Central memory CD4-positive, alpha-beta T cell (primary cell): ENCODE measurements at regions not wholly inside any gene's neighbourhood (a gene's known extent, or its start where the extent isn't known, plus 50 kb on each side); places are given as distances from the start of the nearest gene placed in this dataset.

Experiments
- DNase-seq: peaks from one replicate; pipeline ENCODE4 v3.0.0; 2022

DNA sequence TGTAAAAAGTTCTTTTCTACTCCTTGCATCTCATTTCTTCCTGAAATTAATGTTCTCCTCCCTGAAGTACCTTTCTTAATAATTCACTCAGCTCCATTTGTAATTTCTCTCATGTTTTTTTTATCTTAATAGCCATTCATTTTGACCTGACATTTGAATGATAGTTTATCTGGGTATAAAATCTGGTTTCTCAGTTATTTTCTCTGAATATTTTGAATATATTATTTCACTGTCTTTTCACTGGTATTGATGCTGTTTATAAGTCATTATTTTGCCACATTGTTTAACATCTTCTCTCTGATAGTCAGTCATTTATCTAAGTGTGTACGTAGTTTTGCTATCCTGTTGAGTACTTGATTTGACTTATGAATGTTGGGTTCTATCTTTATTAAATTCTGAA lies 68.8 kb upstream of the ARHGAP18 start:
- DNase-seq: no peak

DNA sequence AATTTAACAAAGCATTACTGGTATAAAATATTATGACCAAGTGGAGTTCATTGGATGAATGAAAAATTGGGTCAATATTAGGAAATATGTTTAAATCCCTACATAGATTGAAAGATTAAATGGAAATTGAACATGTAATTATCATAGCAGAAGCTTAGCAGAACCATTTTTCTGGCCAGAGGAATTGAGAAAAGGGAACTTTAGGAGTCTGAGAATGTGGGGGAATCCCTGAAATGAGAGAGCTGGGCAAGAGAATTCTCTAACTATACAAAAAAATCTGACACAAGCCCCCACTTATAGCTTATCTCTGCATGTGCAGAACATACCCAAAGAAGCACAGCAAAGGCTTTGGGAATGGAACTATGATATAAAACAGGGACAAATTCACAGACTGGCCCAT lies 67.4 kb upstream of the ARHGAP18 start:
- DNase-seq: no peak

DNA sequence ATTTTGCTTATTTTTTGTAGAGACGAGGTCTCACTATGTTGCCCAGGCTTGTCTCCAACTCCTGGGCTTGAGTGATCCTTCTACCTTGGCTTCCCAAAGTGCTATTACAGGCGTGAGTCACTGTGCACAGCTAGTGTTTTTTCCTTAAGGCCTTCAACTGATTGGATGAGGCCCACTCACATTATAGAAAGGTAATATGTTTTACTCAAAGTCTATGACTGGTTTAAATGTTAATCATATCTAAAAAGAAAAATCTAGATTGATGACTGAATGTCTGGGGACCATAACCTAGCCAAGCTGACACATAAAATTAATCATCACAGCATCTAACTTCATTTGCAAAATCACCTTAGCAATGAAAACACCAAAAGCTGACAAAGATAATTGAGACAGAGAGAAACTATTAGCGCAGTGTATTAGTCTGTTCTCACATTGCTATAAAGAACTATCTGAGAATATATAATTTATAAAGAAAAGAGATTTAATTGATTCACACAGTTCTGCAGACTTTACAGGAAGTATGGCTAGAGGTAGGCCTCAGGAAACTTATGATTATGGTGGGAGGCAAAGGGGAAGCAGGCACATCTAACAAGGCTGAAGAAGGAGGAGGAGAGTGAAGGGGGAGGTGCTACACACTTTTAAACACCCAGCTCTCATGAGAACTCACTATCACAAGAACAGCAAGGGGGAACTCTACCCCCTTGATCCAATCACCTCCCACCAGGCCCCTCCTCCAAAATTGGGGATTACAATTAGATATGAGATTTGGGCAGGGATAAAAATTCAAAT lies 66.8 kb upstream of the ARHGAP18 start:
- no peak for DNase-seq

DNA sequence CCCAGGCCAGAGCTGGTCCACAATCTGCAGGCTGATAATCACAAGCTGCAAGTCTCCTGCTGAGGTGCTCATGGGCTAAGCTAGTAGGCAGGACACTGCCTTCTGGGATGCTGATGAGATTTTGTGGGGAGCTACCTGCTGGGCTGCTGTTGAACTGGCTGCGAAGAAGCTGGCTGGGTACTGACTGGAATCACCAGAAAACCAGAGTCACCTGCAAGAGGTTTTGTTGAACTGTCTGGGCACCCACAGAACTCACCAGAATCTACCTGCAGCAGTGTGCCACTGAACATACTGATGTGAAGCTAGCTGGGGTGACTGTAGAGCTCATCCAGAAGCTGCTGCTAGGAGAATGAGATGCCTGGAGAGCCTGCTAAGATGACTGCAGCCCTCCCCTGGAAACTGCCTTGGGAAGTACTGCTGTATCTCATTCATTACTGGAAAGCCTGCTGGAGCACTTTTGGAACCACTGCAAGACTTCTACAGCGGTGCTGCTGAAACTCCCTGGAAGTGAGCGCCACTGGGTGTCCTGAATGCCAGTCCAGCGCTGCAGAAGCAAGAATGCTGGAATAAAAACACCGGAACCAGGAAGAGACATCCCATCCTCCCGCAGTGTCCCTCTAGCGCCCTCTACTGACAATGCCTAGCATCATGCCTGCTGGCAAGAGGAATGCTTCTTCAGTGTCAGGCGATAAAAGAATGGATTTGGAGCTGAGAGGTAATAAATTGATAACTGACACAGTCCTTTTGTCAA lies 64.9 kb upstream of the ARHGAP18 start:
- DNase-seq: peak; percentile 36

DNA sequence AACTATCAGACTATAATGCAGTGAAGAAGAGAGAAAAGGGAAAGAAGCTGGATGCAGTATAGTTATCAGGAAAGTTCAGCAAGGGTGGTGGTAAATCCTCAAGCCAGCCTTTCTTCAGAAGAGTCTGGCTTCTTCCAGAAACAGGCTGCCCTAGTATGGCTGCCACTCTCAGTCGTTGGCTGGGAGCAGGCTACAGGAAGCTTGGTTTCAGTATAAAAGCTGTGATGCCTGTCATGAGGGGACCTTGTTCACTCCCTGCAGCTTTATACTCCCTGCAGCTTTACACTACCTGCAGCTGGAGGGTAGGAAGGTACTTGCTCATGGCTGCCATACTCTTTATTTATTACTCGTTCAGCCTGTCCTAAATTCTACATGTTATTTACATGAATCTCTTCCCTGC lies 63.3 kb upstream of the ARHGAP18 start:
- no peak for DNase-seq

DNA sequence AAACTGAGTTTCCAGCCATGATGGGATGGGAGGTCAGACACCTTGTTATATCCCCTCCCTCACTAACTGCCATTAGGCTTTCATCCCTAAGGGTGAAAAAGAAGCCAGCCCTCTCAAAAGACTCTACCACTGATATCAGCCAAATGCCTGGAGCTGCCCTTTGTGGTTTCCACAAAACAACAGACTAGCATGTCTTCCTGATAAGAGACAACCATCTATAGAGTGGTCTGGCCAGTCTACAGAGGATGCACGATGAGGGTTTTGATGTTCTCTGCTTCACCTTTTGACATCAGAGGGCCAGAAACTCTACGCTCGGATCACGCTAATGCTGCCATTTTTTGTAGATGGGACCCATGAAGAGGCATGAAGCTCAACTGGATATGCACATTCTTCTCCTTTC lies 61.7 kb upstream of the ARHGAP18 start:
- DNase-seq: no peak

DNA sequence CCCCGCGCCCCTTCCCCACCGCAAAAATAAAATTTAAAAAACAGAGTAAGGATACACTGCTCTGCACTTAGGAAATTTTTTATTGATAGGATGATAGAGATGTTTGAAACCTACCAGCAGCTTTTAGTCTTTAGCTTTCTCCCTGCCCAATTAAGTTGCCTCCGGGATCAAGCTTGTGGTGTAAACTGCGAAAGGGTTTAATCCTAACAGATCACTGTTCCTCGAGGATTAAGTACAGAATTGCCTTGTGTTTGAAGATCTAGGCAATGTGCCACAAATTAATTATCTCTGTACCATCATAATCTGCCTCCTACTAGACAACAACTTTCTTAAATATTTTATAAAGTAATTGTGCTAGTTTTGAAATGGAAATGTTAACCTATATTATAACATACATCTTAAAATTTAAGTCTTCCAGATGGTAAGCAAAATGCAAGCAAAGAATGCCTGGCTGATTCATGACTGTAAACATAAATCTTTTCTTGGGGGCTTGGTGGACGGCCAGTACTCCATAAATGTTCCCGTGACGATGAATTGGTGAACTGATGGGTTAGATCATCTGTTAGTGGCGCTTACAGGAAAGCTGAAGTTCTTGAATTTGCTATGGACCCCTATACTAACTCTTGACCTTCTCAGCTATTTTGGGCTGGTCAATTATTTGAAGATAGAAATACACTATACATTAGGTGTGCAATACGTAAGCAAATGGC lies 58.0 kb upstream of the ARHGAP18 start:
- DNase-seq: no peak

DNA sequence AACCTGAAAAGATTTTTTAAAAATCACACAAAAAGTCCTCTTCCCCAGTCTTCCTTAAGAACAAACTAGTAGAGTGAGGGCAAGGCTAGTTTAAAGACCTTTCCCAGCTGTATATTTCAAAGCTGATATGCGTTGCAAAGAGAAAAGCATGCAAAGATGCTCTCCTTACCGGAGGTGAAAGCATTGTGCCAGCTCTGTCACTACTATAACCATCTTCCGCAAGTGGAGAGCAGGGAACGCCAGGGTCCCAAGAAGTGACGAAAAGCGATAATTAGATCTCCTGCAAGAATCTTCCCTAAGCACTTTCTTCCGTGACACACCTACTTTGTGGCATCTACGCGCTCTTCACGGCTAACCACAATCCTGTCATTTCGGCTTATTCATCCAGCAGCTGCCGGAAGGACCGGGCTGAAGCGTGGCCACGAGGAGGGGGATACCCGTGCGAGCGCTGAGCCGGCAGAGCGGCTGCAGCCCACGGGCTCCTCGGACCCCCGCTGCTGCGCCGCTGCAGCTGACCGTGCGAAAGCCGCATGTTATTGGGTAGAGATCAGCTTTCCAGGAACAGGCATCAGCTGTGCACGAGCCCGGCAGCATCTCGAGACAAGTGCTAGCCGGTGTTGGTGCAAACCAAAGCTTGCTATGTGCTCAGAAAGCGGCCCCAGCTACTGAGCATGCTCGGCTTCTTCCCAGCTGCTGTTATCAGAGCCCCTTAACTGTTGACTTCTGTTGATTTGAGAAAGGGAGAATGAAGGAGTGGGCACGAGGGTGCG lies 57.2 kb upstream of the ARHGAP18 start:
- peak; percentile 61 for DNase-seq

DNA sequence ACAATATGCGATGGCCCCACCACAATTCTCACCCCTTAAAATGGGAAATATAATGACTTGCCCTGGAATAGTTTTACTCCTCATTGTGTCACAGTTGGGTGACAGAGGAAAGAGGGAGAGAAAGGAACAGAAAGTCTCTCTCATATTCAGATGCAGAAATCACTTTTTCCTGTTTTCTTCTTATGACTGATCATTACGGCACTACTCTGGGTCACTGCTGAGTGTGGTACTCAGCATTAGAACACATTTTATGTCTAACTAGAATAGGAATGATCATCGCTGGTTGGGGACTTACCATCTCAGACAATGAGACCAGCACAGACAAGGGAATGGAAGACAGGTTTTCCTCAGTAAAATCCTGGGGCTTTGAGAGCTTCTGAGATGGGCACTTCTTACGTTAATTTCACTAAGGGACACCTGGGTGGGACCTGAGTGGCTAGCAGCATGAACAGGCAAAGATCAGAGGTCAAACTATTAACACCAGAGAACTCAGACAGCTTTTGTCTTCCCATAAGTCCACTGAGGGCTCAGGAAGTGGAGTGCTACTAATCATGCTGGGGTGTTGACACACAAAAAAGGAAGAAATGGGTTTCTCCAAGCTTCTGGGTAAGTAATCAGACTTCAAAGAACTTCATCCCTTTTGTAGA lies 54.9 kb upstream of the ARHGAP18 start:
- no peak for DNase-seq

DNA sequence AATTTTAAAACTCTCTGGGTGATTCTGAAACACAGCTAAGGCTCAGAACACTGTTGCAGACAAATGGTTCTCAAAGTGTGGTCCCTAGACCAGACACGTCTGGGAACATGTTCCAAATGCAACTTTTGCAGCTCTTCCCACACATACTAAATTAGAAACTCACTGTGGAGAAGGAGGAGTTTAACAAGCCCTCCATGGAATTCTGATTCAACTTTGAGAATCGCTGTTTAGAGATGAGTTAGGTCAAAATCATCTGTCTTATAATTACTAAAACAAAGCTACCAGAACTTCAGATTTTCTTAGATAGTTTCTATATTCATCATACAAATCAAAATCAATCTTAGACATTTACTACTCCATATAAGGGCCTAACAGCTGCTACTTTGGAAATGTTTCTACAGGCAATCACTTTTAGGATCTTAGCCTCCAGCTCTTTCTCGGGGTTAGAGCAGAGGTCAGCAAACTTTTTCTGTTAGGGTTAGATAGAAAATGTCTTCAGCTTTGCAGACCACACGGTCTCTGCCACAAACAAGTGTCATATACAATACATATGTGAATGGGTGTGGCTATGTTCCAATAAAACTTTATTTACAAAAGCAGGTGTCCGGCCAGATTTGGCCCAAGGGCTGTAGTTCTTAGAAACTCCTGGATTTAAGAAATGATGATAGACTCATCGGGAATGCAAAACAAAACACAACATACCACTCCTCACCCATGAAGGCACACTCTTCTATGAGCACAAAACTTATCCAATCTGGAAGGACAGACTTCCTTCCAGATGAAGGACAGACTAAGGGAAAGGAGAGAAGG lies 50.0 kb upstream of the ARHGAP18 start:
- no peak for DNase-seq
